Kidney (tissue), 13 donors: ENCODE measurements at regions not wholly inside any gene's neighbourhood (a gene's known extent, or its start where the extent isn't known, plus 50 kb on each side); places are given as distances from the start of the nearest gene placed in this dataset.

Experiments
- DNase-seq, 5 donors: peaks; one replicate each; pipeline ENCODE4 v3.0.0-alpha.2; 2013 to 2020
- FAIRE-seq: peaks from 2 replicates; lab custom pipeline; 2012; peaks lifted over from hg19 to GRCh38; lab: Jason Lieb, UNC
- H3K27ac ChIP-seq, 2 donors: one replicate each; pipeline ENCODE4 v1.7.0; 2013; ENCODE audit warnings: low read depth in 2 of 2, low read length in 2 of 2, inconsistent platforms in 1 of 2
- H3K27me3 ChIP-seq: one replicate; pipeline ENCODE4 v1.7.1; 2013; ENCODE audit warnings: low read length, inconsistent platforms; ENCODE audit not compliant: control insufficient read depth, insufficient read depth
- H3K36me3 ChIP-seq, 3 donors: one replicate each; pipeline versions ENCODE4 v1.7.0 to v1.7.1; 2013; ENCODE audit warnings: low read length in 3 of 3, control low read depth in 1 of 3, inconsistent platforms in 1 of 3; ENCODE audit not compliant: insufficient read depth in 3 of 3, control insufficient read depth in 2 of 3
- H3K4me1 ChIP-seq, 3 donors: one replicate each; pipeline versions ENCODE4 v1.7.0 to v1.7.1; 2013; ENCODE audit warnings: low read length in 3 of 3, inconsistent platforms in 1 of 3, low read depth in 1 of 3; ENCODE audit not compliant: control insufficient read depth in 2 of 3, insufficient read depth in 2 of 3
- H3K4me3 ChIP-seq, 3 donors: one replicate each; pipeline versions ENCODE4 v1.7.0 to v1.8.1; 2013; ENCODE audit warnings: low read length in 3 of 3, control low read depth in 1 of 3, inconsistent platforms in 1 of 3
- H3K9ac ChIP-seq, 3 donors: one replicate each; pipeline versions ENCODE4 v1.7.0 to v1.7.1; 2013; ENCODE audit warnings: low read length in 3 of 3, control low read depth in 1 of 3, inconsistent platforms in 1 of 3
- H3K9me3 ChIP-seq, 3 donors: one replicate each; pipeline versions ENCODE4 v1.7.0 to v1.7.1; 2013; ENCODE audit warnings: low read length in 3 of 3, control low read depth in 1 of 3, inconsistent platforms in 1 of 3; ENCODE audit not compliant: control insufficient read depth in 2 of 3, insufficient read depth in 1 of 3
- CTCF ChIP-seq: IDR thresholded peaks from 3 replicates; pipeline ENCODE4 v1.5.1; 2012; ENCODE audit warnings: mild to moderate bottlenecking, moderate library complexity, borderline replicate concordance; ENCODE audit not compliant: insufficient read depth; ENCODE audit errors: extremely low read depth
- intact Hi-C: fragments of 100-400 bp; cut with DNase I; formaldehyde crosslinking; loops from one replicate; pipeline ENCODE4 v1.11.1; 2022
- donor health status: control.
- donor health status: control.
- donor health status: control.
- donor health status: control.
- donor health status: control.
- donor health status: DM: yes; HTN: yes; CAD: no.
- donor health status: Normal renal cell carcinoma (clear cell type).

GRCh38 chr14:55743551-55743950, 163.5 kb downstream of the KTN1 start:
- H3K4me1 ChIP-seq: peaks cover 0 to 18% (median 13%) of the 10 kb centered on the region in 3 donors
- FAIRE-seq (no peak), DNase-seq (no peak)
- H3K27me3 ChIP-seq: no peaks in the 10 kb centered on the region
- H3K27ac ChIP-seq: no peak overlapping the region
- no peak overlapping the region for H3K4me3 ChIP-seq
- H3K36me3 ChIP-seq: no peaks in the 10 kb centered on the region
- intact Hi-C loops: no loop called here
- no peak for TF ChIP-seq CTCF
- H3K9ac ChIP-seq: no peak overlapping the region
- H3K9me3 ChIP-seq: no peaks in the 10 kb centered on the region

- H3K27ac ChIP-seq: no peak overlapping the region
- H3K36me3 ChIP-seq: no peaks in the 10 kb centered on the region
- H3K4me3 ChIP-seq: no peak overlapping the region
- intact Hi-C loops: no loop called here
- no peak overlapping the region for H3K9ac ChIP-seq
- no peak for FAIRE-seq
- H3K9me3 ChIP-seq: no peaks in the 10 kb centered on the region
- H3K27me3 ChIP-seq: no peaks in the 10 kb centered on the region
- peaks cover 0 to 16% (median 13%) of the 10 kb centered on the region in 3 donors for H3K4me1 ChIP-seq
- no peak for DNase-seq
- no peak for TF ChIP-seq CTCF
These were observed 164.3 kb downstream of the KTN1 start for GRCh38 chr14:55744321-55744720.

- H3K9ac ChIP-seq: no peak overlapping the region
- no peak for FAIRE-seq
- TF ChIP-seq CTCF: no peak
- peaks cover 0 to 10% (median 5%) of the 10 kb centered on the region in 3 donors for H3K4me1 ChIP-seq
- no peaks in the 10 kb centered on the region for H3K27me3 ChIP-seq
- H3K9me3 ChIP-seq: no peaks in the 10 kb centered on the region
- H3K36me3 ChIP-seq: no peaks in the 10 kb centered on the region
- H3K4me3 ChIP-seq: no peak overlapping the region
- DNase-seq: no peak
- intact Hi-C loops: no loop called here
- no peak overlapping the region for H3K27ac ChIP-seq
These were observed 165.9 kb downstream of the KTN1 start for GRCh38 chr14:55745906-55746305.

- H3K9me3 ChIP-seq: no peaks in the 10 kb centered on the region
- no peaks in the 10 kb centered on the region for H3K36me3 ChIP-seq
- intact Hi-C loops: no loop called here
- no peaks in the 10 kb centered on the region for H3K27me3 ChIP-seq
- no peak for TF ChIP-seq CTCF
- peaks cover 0 to 10% (median 3%) of the 10 kb centered on the region in 3 donors for H3K4me1 ChIP-seq
- H3K9ac ChIP-seq: no peak overlapping the region
- no peak overlapping the region for H3K27ac ChIP-seq
- DNase-seq: peak in 1 of 5 donors; percentile 22
- no peak overlapping the region for H3K4me3 ChIP-seq
- no peak for FAIRE-seq
These were observed 166.6 kb downstream of the KTN1 start for GRCh38 chr14:55746558-55746957.
